HG03432 (cell line): ENCODE measurements at regions not wholly inside any gene's neighbourhood (a gene's known extent, or its start where the extent isn't known, plus 50 kb on each side); places are given as distances from the start of the nearest gene placed in this dataset.
A peak's percentile ranks its signal among the peaks of the same experiment; 100 is the strongest.

Experiments used
- ATAC-seq: cut with Tn5 transposase; IDR thresholded peaks from one replicate; pipeline ENCODE4 v1.9.1; 2021; ENCODE audit warnings: mild to moderate bottlenecking, moderate library complexity; ENCODE audit not compliant: unreplicated experiment

DNA sequence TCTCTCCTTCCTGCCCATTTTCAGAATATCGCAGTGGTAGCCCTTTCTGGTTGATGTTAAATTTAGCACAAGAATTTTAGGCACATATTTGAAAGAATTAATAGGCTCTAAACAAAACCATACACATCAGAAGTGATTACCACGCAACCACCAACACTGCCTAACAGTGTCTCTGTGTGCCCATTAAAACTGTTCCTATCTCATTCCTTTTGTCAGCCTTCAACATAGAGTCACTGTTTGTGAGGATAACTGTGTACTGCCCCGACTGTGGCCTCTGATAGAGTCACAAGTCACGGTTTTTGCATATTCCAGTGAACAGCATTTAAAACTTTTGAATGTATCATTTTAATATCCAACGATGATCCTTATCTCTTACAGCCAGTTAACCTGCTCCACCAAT is 116.8 kb upstream of the TNFAIP3 start:
- ATAC-seq: no peak

DNA sequence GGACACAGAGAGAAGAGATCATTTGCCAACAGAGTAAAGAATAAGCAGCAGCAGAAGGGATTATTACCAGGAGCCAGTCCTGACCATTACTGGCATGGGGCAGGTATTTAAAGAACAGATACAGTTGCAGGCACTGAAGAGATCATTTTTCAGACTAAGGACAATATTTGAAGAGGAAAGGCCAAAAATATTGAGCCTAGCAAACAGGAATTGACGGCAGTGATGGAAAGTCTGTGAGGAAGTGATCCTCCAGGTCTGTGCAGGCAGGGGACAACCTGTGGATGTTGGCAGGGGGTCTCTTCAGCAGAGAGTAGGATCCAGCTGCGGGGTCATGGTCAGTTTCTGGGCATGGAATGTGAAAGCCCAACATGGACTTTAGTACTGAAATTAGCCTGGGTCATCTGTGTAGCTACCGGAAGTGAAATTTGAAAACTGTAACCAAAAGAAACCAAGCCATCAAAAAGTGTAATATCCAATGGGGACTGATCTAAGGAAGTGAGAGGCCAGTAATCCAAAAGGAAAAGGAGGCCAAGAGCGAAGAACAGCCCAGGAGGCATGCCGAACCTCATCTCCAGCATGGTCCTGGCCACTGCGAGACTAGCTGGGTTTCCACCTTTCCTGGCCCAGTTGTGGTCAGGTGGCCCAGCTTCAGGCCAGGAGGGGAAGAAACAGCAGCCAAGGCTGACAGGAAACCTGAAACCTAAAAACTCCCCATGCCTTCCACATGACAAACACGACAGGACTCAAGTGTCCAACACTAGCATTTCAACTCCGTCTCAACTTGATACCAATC is 115.1 kb upstream of the TNFAIP3 start:
- ATAC-seq: no peak

DNA sequence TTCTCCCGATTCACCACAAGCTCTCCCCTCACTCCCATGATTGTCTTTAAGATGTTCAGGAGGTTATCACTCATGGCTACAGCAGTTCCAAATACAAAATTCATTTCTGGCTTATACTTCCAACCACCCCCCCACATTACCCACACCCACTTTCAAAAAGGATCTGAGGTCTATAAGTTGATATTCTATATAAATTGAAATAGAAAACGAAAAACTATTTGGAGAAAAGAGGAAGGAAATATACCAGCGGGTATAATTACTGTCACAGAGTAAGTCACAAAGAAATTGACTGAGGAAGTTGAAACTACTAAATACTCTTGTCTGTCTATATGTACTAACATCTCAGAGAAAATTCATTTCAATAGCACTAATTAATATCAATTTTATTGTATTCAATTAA is 112.7 kb upstream of the TNFAIP3 start:
- peak; percentile 71 for ATAC-seq

DNA sequence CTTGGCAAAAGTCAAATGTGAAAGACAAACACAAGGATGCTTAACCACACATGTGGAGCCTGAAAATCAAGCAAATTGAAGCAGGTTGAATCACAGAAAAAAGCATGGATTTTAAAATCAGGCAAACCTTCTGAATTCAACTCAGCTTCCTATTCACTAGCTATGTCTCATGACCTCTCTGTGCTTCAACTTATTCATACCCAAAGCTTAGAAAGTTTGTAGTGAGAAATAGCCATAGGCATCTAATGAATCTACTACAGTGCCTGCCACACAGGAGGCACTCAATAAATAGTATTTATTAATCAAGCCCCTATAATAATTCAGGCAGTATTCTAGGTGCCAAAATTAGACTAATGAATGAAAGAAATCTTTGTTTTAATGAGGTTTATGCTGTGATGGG is 112.2 kb upstream of the TNFAIP3 start:
- ATAC-seq: no peak

DNA sequence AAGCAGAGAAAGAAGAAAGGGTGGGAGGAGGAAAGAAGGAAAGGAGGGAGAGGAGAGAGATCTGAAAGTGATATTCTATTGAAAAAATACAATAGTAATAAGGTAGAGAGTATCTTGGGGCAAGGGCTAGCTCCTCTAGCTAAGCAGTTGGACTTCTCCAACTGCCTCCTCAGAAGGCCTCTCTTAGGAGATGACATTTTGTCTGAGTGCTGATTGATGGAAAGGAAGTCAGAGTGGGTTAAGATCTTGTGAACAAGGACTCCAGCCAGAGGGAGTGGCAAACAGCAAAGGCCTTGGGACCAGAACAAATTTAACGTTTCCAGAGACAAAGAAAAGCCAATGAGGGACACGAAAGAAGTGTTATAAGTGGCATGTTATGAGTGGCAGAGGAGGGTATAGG is 111.8 kb upstream of the TNFAIP3 start:
- ATAC-seq: no peak

DNA sequence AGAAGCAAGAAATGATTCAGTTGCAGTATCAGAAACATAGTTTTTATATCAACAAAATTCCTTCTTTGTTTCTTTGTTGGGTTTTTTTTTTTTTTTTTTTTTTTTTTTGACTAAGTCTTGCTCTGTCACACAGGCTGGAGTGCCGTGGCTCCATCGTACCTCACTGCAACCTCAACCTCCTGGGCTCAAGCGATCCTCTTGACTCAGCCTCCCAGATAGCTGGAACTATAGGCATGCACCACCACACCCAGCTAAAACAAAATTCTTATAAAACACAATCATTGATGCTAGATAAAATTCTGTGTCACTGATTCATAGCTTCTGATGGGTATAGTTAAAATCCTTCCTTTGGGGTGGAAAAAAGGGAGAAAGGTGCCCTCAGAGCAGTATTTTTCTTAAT is 110.3 kb upstream of the TNFAIP3 start:
- no peak for ATAC-seq

DNA sequence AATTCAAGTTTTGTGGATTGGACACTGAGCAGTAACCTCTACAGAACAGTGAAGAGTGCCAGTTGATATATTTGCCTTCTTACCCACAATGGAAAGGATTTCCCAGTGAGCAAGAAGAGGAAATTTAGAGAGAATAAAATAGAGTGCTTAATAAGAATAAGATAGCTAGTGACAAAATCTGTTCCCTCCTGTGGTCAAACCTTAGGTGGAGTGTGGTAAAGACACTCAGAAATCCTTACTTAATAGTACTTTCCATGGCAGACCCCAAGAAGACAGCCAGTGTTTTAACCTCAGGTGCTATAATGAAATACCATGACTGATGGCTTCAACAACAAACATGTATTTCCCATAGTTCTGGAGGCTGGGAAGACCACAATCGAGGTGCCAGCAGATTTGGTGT is 108.4 kb upstream of the TNFAIP3 start:
- no peak for ATAC-seq

DNA sequence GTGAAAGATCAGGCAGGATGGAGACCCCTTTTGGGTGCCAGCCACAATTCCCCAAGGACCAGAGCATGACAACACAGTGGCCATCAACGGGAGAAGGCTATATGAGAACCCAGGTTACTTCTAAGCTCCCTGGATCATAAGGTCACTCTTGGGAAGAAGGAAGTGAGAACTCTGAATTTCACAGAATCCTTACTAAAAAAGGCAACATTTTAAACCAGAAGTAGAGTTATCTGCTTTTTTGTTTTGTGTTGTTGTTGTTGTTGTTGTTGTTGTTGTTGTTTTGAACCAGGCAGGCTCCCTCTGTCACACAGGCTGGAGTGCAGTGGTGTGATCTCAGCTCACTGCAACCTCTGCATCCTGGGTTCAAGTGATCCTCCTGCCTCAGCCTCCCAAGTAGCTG is 107.4 kb upstream of the TNFAIP3 start:
- no peak for ATAC-seq

DNA sequence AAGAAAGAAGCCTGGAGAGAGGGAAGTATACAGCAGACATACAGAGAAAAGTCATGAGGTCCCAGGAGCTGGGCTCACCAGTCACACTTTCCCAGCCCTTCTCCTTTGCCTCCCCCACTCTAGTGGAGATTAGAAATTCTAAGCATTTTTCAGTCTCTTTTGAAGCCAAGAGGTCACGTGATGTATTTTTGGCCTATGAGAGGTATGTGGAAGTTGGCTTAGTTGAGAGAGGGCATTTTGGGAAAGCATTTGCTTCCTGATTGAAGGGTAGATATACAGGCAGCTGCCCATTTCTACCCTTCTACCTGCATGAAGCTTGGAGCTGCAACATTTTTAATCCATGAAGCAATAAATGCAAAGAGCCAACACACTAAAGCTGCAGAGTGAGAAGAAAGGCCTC is 106.0 kb upstream of the TNFAIP3 start:
- no peak for ATAC-seq

DNA sequence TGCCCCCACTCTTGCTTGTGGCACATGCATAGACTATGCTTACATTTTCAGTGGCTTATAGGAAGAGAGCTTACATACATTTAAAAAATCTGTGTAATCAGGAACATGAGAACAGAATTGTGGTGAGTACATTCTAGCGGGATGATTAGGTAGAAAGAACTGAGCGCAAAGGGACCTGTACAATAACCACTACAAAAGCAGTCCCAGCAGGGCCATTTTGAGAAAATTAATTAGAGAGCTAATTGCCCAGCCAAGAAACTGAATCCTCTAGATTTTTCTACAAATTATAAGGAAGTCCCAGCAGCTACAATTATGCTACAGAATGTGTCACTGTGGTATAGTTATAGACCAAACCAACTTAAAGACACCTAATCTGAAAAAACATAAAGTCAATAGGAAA is 105.6 kb upstream of the TNFAIP3 start:
- no peak for ATAC-seq

DNA sequence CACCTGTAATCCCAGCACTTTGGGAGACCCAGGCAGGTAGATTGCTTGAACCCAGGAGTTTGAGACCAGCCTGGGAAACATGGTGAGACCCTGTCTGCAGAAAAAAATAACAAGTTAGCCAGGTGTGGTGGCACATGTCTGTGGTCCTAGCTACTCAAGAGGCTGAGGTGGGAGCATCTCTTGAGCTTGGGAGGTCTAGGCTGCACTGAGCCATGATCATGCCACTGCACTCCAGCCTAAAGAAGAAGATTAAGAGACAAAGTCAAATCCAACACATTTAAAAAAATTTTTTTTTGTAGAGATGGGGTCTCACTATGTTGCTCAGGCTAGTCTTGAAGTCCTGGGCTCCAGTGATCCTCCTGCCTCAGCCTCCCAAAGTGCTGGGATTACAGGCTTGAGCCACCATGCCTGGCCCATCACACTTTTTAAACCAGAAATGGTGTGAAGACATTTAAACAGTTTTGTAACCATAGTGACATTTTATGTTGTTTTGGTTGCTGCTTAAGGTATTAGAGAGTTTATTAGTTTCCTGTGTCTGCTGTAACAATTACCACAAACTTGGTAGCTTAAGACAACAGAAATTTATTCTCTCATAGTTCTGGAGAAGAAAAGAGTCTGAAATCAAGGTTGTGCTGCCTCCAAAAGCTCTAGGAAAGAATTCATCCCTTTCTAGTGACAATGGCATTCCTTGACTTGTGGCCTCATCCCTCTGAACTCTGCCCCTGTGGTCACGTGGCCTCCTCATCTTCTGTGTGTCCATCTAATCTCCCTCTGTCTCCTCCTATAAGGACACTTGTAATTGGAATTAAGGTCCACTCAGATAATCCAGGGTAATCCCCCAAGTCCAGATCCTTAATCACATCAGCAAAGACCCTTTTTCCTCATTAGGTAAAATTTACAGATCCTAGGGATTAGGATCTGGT is 104.6 kb upstream of the TNFAIP3 start:
- no peak for ATAC-seq

DNA sequence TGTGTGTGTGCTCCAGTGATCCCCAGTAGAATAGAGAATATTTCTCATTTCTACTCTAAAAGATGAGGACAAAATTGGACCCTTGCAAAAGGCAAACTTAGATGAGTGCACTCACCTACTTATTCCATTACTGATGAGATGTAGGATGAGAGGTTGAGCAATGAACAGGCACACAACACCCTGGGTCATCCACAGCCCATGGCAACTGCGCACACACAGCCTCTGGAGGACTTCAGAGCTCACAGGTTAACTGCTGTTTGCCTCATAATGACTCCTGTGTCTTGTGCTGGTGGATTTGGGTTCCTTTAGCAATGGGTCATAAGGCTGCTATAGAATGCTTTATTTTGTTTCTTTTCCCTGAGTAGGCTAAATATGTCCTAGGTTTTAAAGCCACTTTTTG is 103.6 kb upstream of the TNFAIP3 start:
- no peak for ATAC-seq

DNA sequence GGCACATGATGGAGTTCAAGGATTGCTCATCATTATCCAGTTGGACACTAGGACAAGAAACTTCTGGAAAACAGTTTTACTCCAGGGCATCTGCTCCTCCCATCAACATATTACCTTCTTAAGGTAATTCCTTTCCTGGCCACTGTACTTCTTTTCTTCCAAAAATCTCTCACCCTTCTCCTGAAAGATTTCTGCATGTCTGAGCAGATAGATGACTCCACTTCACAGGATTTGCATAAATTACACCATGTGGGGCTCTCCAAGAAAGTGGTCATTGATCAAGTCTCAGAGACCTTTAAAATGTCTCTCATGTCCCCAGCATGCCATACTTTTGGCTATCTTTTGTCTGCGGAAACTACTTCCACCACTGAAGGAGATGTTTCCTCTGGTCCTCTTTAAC is 103.2 kb upstream of the TNFAIP3 start:
- no peak for ATAC-seq

DNA sequence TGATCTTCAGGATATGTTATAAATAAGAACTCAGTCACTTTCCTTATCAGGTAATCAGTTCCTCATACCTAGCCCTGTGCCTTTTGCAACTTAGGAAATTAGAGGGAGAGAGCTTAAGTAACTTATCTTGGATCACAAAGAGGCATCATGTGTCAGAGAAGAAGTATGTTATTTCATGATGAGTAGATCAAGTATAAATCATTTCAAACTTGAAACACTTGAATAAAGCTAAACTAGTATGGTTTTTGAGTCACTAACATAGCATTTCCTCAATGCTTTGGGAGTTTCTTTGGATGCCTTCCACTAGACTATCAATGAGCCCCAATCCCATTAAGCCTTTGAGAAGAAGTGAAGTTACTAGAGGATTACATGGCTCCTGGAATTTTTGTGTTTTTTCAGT is 102.6 kb upstream of the TNFAIP3 start:
- ATAC-seq: no peak

DNA sequence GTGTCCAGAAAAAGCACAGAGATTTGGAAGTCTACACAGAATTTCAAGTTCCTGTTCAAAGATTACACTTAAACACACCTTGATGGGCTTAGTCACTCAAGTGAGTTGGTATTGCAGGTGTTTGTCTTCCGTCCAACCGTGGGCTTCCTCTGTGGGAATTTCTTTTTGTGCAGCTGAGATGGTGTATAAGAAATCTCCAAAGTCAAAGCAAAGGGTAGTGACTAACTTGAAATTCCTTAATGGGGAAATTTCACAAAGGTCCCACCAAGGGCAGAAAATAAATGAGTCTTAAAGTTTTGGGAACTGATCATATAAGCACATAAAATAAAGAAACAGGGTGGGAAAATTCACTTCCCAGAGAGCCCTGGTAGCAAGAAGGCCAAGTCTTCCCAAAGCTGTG is 102.0 kb upstream of the TNFAIP3 start:
- ATAC-seq: no peak

DNA sequence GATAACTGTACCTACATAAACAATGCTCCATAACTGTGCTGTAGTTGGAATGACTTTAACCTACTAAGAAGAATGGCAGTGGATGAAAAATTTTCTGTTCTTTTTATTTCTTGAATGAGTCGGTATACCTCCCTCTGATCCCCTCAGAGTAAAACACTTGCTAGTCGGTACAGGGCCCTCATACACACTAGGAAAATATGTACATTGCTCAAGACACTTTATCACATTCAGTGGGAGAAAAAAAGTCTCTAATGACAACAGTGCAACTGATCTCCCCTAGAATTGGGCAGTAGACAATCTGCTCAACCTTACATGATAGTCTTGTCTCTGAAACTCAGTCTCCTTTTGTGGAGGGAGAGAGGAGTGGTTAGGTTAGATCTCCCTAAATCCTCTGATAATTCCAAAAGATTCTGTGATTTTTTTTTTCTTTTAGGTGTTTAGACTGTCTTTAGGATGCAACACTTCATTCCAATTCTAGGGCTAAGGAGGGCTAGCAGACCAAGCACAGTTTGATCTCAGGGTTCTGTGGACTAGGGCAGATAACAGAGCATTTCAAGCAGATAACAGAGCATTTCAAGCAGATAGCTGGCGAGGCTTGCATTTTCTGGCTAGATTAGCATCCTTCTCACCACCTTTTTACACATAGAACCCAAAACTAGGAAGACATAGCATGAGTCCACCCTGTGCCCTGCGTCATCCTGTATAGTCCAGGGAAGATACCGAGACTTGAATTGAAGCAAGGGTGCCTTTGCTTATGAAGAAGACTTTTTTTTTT is 100.3 kb upstream of the TNFAIP3 start:
- no peak for ATAC-seq

DNA sequence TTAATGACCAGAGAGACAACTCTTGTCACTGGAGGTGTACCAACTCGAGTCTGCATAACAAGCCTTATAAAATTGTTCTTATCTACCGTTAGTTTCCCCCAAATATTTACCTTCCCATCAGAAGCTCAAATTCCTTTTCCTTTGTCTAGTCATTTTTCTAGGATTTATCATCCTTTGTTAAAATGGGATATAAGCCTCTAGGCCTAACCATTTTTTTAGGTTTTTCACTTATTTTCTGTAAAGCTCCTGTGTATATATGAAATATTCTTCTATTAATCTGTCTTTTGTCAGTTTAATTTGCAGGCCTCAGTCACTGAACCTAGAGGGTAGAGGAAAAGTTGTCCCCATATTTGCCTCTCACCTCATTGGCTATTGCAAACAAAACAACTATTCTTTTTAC is 99.6 kb upstream of the TNFAIP3 start:
- no peak for ATAC-seq

DNA sequence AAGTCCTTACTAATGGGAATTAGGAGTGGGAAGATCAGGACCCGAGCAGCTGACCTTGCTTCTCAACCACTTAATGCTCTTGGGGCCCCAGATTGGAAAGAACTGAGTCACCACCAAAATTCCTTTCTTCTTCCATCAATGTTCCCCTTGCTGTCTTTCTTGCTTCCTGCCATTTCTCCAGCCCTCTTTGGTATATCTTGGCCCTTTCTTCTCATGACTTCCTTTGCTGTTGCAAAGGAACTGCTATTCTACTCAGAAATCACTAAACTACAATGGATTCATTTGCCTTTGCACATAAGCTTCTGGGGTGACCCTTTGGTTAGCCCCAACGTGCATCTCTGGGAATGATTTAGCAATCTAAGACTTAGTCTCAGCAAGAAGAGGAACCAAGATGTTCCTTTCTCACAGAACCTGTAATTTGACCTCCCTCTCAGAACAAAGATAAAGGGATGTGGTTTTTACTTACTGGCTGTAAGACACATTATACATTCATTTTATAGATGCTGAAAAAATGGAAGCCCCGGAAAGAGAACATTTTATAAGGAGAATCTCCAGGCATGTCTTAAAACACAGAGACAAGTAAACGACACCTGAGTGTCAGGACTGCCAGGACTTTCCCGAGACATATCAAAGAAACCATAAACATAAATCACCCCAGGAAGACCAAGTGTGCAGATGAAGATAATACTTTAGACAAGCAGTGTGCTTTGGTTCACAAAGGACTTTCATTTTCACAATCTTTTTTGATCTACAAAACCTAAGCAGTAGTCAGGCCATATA is 99.0 kb upstream of the TNFAIP3 start:
- ATAC-seq: peak; percentile 87

DNA sequence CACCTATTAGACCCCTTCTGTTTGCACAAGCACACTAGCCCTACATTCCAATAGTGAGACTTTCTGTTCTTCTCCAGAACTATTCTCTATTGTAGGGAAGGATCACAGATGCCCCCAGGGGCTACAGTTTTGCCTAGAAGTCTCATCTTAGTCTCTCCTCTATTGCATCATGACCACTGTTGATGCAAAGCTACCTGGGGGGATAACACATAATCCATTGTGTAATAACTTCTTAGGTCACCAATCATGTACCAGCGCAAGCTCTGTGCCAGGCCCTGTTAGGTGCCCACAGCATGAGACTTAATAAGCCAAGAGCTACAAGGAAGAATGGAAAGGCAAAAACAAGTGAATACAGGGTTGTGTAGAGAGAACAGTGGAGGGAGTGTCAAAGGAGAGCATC is 98.1 kb upstream of the TNFAIP3 start:
- ATAC-seq: peak; percentile 3

DNA sequence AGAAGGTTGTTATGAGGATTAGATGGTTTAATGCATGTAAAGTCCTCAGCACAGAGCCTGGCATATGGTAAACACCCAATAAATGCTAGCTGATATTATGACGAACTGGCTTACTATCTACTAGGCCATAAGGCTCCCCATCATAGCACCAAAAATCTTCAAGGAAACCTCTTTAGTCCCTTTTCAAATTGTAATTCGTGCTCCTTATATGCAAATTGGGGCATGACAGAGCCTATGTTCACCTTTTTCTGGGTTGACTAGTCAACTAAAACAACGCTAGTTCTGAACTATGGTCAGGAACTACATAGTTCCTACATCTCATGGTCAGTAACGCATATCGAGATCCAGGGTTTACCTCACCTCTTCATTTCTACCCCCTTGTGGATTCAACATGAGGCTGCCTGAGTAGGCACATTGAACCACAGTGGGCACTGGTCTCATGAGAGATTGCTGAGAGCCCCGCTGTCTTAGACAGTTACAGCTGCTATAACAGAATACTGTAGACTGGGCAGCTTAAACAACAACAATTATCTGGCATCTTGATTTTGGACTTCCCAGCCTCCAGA is 97.2 kb upstream of the TNFAIP3 start:
- ATAC-seq: no peak
